Ovary (tissue), 3 donors: ENCODE measurements at regions not wholly inside any gene's neighbourhood (a gene's known extent, or its start where the extent isn't known, plus 50 kb on each side); places are given as distances from the start of the nearest gene placed in this dataset.

Experiments
- CTCF ChIP-seq, 3 donors: fragments of 450-650 bp in 2 of 3; fragments of 200-600 bp in 1 of 3; IDR thresholded peaks; one replicate each; pipeline versions ENCODE4 v1.5.1 to v1.8.0; 2016 to 2022; ENCODE audit warnings: antibody characterized with exemption in 3 of 3, mild to moderate bottlenecking in 1 of 3
- EP300 ChIP-seq: sonication (generic); formaldehyde crosslinking; IDR thresholded peaks from one replicate; pipeline ENCODE4 v1.6.1; 2017; ENCODE audit warnings: antibody characterized with exemption
- POLR2A ChIP-seq: fragments of 450-650 bp; IDR thresholded peaks from one replicate; pipeline ENCODE4 v1.6.1; 2017; ENCODE audit warnings: antibody characterized with exemption, mild to moderate bottlenecking, moderate library complexity
- donor health status: DM: no; HTN: no; CAD: no.

- TF ChIP-seq EP300: no peak
- TF ChIP-seq POLR2A: no peak
- TF ChIP-seq CTCF (IDR thresholded peaks at IDR 0.05): no peak
Measured at GRCh38 chr15:91703274-91703673, 150.2 kb upstream of the SLCO3A1 start.
